Liver (tissue), 3 donors: ENCODE measurements at regions not wholly inside any gene's neighbourhood (a gene's known extent, or its start where the extent isn't known, plus 50 kb on each side); places are given as distances from the start of the nearest gene placed in this dataset.

Experiments used
- ATF3 ChIP-seq: IDR thresholded peaks from 2 replicates; pipeline ENCODE4 v1.6.1; 2016; ENCODE audit warnings: antibody characterized with exemption
- CTCF ChIP-seq: fragments of 150-350 bp; IDR thresholded peaks from 2 replicates; pipeline ENCODE4 v1.5.1; 2017; ENCODE audit warnings: improper control_type of control experiment, low read depth, low read length; ENCODE audit not compliant: missing input control
- NR2F2 ChIP-seq: IDR thresholded peaks from 2 replicates; pipeline ENCODE4 v1.6.1; 2016; ENCODE audit warnings: antibody characterized with exemption
- SP1 ChIP-seq: IDR thresholded peaks from 2 replicates; pipeline ENCODE4 v1.6.1; 2018; ENCODE audit warnings: antibody characterized with exemption, mild to moderate bottlenecking
- ZBTB33 ChIP-seq: IDR thresholded peaks from 2 replicates; pipeline ENCODE4 v1.6.1; 2016; ENCODE audit warnings: antibody characterized with exemption
- donor health status: healthy.
- donor health status: healthy.

GRCh38 chr4:147250062-147250461, 230.8 kb upstream of the EDNRA start:
- no peak for TF ChIP-seq NR2F2
- TF ChIP-seq CTCF: no peak
- TF ChIP-seq SP1: no peak
- TF ChIP-seq ZBTB33: no peak
- TF ChIP-seq ATF3: no peak
